NCI-H1048 (cell line): ENCODE measurements at regions not wholly inside any gene's neighbourhood (a gene's known extent, or its start where the extent isn't known, plus 50 kb on each side); places are given as distances from the start of the nearest gene placed in this dataset.

ENCODE experiments used
- DNase-seq: peaks from one replicate; lab custom pipeline; 2025; lab: John Stamatoyannopoulos, UW

GRCh38 chr4:137632842-137633241, 100.5 kb upstream of the PCDH18 start:
- no peak for DNase-seq

GRCh38 chr4:137631605-137632004, 99.3 kb upstream of the PCDH18 start:
- no peak for DNase-seq

- DNase-seq = no peak
Measured at GRCh38 chr4:137630252-137630651, 98.0 kb upstream of the PCDH18 start.

DNA sequence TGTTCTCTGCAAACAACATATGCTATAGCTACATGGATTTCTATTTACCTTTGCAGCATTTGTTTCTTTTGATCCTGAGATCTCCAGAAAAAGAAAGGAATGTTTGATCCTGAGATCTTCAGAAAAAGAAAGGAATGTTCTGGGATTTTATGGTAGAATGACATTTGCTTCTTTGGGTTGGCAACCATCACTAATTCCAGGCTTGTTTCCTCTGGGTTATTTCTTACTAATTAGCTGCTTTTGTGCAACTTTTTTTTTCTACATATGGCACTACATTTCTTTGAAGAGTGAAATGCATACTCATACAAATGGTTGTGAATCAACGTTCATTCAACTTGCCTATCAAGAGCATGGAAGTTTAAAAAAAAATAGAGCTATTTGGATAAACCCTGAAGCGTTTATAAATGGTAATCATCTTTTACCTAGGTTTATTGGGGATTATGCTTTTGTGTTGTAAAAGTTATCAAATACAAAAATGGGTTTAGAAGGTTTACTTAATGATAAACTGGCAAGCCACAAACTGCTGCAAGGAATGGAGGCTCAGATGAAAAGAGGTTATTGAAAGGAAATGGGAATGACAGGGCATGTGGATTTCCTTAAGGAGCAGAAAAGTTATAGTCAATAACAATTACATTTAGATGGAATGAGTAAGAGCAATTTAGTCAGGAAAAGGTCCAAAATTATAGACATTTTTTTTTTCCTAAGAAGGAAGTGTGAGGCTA, 95.6 kb upstream of the PCDH18 start:
- DNase-seq = no peak

- no peak for DNase-seq
Measured at GRCh38 chr4:137626942-137627738, 94.8 kb upstream of the PCDH18 start.

DNA sequence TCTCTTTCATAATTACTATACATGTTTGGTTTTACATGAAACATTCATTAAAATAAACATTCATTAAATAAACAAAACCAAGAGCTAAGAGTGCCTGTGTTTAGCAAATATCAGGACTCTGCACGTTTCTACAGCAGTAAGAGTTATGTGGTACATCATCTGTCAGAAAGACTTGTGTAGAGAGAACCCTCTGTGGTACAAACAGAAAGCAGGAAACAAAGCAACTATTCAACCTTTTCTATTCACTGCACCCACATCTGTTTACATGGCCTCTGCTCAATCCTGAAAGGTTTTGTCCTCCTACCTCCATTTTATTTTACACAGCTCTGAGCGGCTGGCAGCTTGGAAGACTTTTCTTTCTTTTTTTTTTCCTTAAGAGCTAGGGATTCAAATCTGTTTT, 90.7 kb upstream of the PCDH18 start:
- no peak for DNase-seq

- DNase-seq = no peak
Measured at GRCh38 chr4:137621056-137621455, 88.8 kb upstream of the PCDH18 start.

- DNase-seq = no peak
Measured at GRCh38 chr4:137614491-137614890, 82.2 kb upstream of the PCDH18 start.

DNA sequence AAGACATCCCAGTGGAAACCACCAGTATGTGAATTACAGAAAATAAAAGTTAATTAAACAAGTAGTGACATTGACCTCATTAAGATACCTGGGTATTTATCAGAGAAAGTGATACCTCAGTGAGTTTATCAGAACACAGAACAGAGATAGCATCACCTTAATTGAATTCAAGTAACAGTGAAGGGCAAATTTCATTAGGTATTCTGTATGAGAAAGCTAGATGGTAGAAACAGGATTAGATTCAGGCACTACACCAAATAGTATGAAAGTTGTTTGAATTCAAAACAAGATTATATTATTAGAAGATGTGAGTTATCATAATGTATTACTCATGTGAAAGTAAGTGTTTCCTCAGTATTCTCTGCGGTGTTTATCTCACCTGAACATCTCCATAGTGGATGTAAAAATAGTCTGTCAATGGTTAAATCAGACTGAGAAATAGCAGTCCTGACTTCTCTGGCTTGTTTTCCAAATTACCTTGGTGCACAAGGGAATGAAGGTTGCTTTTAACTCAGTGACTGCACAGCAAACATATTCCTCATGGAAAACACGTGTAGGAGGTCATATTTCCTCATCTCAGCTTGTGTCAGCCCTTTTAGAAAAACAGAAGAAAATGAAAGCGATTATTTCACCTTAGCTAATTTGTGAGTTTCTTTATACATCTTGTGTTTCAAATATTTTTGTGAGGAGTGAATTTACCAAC, 79.9 kb upstream of the PCDH18 start:
- no peak for DNase-seq

DNA sequence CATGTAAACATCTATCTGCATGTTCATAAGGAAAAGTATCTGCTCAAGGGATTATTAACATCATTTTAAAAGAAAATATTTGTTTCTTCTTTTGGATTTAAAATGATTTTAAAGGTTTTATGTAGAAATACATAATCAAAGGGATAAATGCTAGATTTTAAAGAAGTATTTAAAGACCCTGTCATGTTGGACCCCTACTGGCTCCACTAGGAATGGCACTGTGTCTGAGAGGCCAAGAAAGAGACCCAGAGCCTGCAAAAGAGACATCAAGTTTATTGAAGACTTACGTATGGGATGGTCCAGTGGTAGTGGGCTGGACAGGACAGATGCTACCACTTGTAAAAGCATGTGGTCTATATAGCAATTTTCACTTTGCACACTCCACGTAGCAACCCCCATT, 78.7 kb upstream of the PCDH18 start:
- no peak for DNase-seq

DNA sequence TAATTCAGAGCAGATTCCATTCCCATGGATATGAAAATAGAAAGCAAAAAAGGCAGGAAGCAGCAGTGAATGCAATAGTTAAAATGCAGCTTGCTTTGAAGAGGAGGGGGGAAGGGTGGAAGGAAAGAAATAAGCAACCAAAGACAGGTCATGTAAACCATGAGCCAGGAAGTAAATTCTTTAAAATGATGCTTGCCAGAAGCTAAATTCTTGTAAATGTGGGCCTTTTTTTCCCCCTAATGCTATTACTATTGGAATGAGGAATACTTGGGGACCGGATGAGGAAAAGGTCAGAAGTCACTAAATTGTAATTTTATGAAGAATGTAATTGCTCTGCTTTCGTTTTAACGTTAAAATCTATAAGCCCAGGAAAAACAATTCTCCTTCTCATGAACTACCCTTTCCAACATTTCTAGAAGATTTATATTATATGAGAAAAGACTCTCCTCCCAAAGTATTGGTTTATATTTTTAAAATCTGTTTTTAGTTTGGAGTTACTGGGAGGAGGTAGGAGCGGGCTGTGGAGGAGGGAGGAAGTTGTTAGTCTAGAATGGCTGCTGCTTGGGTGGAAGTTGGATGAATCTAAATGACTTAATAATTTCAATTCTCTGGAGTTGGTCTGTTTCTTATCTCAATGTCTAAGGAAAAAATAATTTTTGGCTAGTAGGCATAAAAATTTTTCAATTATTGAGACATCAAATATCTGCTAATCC, 77.6 kb upstream of the PCDH18 start:
- DNase-seq = no peak

- no peak for DNase-seq
Measured at GRCh38 chr4:137608085-137608484, 75.8 kb upstream of the PCDH18 start.

- DNase-seq = no peak
Measured at GRCh38 chr4:137602436-137602835, 70.1 kb upstream of the PCDH18 start.

- DNase-seq = no peak
Measured at GRCh38 chr4:137601934-137602333, 69.6 kb upstream of the PCDH18 start.

- no peak for DNase-seq
Measured at GRCh38 chr4:137599734-137600133, 67.4 kb upstream of the PCDH18 start.

- no peak for DNase-seq
Measured at GRCh38 chr4:137597752-137598430, 65.6 kb upstream of the PCDH18 start.

- DNase-seq = no peak
Measured at GRCh38 chr4:137587796-137588195, 55.5 kb upstream of the PCDH18 start.

- DNase-seq = no peak
Measured at GRCh38 chr4:137583671-137584070, 51.4 kb upstream of the PCDH18 start.
